ENCODE measurements at regions not wholly inside any gene's neighbourhood (a gene's known extent, or its start where the extent isn't known, plus 50 kb on each side); places are given as distances from the start of the nearest gene placed in this dataset.
"Not testable (repeated sequence)": the region's sequence is repeated elsewhere in the genome, so short reads cannot be mapped to it uniquely, and the experiment has no call there.

DNA sequence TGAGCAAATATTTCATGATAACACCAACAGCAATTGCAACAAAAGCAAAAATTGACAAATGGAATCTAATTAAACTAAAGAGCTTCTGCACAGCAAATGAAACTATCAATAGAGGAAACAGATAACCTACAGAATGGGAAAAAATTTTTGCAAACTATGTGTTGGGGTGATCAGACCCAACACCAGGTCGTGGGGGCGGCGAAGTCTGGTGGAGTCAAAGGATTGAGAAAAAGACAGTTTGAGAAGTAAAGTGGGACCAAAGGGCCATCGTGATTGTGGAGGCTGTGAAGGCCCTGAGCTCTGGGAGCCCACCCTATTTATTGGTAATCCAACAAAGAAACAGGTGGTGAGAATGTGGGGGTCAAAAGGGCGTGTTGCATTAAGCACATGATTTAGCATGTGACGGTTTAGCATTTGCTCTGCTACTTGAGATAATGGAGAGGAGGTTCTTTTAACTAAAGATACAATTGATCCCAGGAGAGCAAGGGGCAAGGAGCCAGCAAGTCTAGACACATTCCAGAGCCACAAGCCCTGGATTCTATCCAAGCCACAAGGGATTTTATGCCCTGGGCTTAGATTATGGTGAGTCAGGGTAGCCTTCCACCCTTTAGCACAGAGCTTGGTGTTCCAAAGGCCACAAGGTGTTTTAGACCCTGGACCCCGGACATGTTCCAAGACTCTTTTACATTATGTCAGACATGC is 65.5 kb upstream of the VLDLR start:
- DNase-seq (ENCODE audit: low read depth in 4 of 4, low spot score in 2 of 4) = not testable (repeated sequence)

DNA sequence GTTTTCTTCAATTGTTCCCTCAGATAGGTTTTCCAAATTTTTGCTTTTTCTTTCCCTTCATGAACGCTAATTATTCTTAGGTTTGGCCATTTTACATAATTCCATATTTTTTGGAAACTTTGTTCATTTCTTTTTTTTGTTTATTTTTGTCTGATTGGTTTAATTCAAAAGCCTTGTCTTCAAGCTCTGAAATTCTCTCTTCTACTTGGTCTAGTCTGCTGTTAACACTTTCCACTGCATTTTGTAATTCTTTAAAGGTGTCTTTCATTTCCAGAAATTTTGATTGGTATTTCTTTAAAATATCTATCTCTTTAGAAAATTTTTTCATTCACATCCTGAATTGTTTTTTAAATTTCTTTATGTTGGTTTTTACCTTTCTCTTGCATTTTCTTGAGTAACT is 63.9 kb upstream of the VLDLR start:
- DNase-seq (ENCODE audit: low read depth in 4 of 4, low spot score in 2 of 4) = no peak

DNA sequence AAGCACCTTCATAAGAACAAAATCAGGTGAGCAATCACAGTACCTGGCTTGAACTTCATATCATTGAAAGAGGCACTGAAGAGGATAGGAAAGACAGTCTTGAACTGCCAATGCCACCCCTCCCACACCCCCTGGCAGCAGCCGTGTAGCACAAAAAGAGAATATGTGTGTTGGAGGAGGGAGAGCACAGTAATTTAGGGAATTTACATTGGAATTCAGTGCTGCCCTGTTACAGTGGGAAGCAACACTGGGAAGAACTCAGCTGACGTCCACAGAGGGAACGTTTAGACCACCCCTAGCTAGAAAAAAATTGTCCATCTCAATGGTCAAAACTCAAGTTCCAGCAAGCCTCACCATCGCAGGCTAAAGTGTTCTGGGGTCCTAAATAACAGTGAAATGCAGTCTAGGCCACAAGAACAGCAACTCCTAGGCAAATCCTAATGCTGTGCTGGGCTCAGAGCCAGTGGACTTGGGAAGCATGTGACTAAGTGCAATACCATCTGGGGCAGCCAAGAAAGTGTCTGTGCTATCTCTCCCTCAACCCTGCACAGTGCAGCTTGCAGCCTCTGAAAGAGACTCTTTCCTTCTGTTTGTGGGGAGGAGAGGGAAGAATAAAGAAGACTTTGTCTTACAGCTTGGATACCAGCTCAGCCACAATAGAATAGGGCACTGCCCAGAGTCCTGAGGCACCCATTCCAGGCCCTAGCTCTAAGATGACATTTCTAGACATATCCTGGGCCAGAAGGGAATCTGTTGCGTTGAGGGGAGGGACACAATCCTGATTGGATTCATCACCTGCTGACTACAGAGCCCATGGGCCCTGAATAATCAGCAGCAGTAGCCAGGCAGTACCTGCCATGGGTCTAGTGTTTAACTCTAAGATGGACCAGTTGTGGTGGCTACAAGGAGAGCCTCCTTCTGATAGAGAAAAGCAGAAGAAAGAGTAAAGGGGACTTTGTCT is 62.1 kb upstream of the VLDLR start:
- DNase-seq (ENCODE audit: low read depth in 4 of 4, low spot score in 2 of 4) = peak in 1 of 4 donors; percentile 73

DNA sequence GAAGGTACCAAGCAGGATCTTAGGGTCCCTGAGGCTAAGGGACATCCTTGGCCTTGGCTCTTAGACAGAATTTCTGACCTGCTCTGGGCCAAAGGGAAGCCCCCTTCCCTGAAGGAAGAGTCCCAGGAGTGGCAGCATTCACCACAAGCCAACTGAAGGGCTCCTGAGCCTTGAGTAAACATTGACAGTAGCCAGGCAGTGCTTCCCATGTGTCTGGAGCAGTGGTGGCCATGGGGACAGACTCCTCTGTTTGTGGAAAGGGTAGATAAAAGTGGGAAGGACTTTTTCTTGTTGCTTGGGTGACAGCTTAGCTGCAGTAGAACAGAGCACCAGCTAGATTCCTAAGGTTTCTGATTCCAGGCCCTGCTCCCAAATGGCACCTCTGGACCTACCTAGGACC is 61.4 kb upstream of the VLDLR start:
- no peak for DNase-seq (ENCODE audit: low read depth in 4 of 4, low spot score in 2 of 4)

DNA sequence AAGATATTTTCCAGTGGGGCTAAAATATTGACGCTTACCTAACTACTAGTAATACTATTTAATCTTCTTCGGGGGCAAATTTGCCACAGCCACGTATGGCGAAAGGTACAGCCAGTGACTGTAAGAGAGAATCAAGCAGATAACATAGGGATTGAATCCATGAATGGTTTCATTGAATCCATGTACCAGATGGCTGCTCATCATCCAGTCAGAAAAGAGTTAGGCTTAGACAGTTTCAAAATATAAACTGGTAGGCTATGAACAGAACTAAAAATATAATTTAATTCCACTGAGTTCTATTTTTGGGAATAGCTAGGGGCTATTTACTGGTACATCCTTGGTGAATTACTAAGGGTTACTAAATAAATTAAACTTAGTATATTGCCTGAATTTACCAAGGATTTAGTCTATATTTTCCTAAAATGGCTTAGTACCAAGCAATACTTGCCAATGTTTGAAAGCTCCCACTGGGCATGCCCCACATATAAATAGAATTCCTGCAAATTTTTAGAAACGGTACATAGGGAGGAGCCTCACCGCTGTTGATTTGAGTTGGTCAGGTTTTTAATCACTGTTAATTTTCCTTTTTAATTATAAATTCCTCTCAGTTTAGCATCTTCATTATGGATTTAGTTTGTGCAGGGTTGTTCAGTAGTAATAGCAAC is 55.8 kb upstream of the VLDLR start:
- no peak for DNase-seq (ENCODE audit: low read depth in 4 of 4, low spot score in 2 of 4)

DNA sequence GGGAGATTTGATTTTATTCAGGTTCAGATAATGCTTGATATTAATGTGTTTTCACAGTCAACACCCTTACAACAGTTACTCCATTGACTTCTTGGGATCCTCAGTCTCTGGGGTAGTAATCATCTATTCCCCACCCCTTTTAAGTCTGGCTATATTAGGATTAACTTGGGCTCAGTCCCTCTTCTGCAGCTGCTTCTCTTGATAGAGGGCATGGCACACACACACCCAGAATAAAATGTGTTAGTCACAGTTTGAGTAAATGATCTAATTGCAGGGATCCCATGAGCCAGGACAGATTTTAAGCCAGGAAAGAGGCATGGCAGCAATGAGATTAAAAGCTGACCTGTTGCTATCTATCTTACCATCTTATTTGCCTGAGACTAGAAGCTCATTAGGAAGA is 53.7 kb upstream of the VLDLR start:
- DNase-seq (ENCODE audit: low read depth in 4 of 4, low spot score in 2 of 4) = no peak

DNA sequence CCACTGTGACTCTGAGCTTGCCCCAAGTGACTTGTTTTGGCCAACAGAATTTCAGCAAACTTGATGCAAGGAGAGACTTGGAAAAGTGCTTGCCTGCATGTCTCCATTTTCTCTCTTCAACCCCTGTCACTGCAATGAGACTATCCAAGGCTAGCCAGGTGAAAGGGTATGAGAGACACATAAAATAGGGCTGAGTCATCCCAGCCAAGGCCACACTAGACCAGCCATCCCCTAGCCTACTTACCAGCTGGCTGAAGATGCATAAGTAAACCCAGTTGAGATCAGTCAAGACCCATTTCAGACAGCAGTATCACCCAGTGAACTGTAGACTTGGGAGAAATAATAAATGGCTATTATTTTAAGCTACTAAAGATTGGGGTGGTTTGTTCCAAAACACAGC is 52.9 kb upstream of the VLDLR start:
- no peak for DNase-seq (ENCODE audit: low read depth in 4 of 4, low spot score in 2 of 4)

DNA sequence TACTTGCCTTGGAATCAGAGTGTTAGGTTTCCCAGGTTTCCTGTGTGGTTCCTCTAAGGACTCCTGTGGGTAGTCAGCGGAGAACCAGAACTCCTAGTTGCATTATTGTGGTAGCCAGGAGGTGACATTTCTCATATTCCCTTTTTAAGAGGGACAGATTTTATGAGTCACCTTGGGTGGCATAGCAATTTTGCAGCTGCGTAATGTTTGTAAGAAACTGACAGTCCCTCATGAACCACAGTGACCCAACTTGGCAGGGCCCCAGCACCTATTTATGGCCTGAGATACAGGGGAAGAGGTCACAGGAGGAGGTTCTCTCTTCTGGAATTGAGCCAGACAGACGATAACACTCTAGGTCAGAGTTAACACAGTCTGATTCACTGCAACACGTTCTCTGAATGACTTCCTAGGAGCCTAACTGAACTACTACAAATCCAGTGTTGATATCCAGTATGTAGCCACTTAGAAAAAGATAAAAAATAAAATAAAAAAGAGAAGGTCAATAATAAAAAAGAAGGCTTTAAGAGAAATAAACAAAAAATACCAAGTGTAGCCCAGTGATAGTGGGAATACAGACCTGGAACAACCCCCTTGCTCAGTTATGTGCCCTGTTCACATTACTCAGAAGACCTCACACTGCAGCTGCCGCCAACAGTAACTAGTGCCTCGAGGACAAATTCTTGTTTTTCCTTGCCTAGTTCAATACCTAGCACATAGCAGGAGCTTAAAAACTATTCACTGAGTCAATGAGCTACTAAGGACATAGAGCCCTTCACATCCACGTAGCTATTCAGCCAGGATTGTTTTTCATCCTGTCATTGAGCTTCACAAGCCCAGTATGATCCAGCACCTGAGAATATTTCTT is 50.7 kb upstream of the VLDLR start:
- DNase-seq (ENCODE audit: low read depth in 4 of 4, low spot score in 2 of 4) = peak in 1 of 4 donors; percentile 36
